PC-3 (cell line): ENCODE measurements at regions not wholly inside any gene's neighbourhood (a gene's known extent, or its start where the extent isn't known, plus 50 kb on each side); places are given as distances from the start of the nearest gene placed in this dataset.

Experiments
- ATAC-seq: fragments of 200-7000 bp; cut with Tn5 transposase; 2 replicates; pipeline ENCODE4 v1.9.1; 2020; ENCODE audit warnings: mild to moderate bottlenecking, moderate library complexity
- BruUV-seq: library from RNA; stranded (reverse); fragments of 400-500 nt; replicated peaks from 2 replicates; lab custom pipeline; 2021; lab: Mats Ljungman, UMichigan
- CTCF ChIA-PET: fragments of 300-600 bp; sonication (Branson Sonifier 250); formaldehyde crosslinking; loops from one replicate; lab custom pipeline; 2022; ENCODE audit warnings: antibody characterized with exemption; lab: Charles Lee
- POLR2A ChIA-PET: fragments of 300-600 bp; sonication (Branson Sonifier 250); formaldehyde crosslinking; loops from one replicate; lab custom pipeline; 2022; ENCODE audit warnings: antibody characterized with exemption; ENCODE audit not compliant: unreplicated experiment; lab: Charles Lee
- DNase-seq: peaks from one replicate; pipeline ENCODE4 v3.0.0-alpha.2; 2015
- H2AFZ ChIP-seq: fragments of 300-600 bp; sonication (generic); 2 replicates; pipeline ENCODE4 v1.6.0; 2016; ENCODE audit warnings: antibody characterized with exemption, low read length
- H3F3A ChIP-seq: fragments of 300-600 bp; sonication (generic); one replicate; pipeline ENCODE4 v1.6.0; 2017; ENCODE audit warnings: antibody characterized with exemption, low read length, control low read depth, mild to moderate bottlenecking; ENCODE audit not compliant: unreplicated experiment
- H3K27ac ChIP-seq: fragments of 300-600 bp; sonication (generic); 2 replicates; pipeline ENCODE4 v1.5.1; 2016; ENCODE audit warnings: mild to moderate bottlenecking, low read length
- H3K27me3 ChIP-seq: fragments of 300-600 bp; sonication (generic); 2 replicates; pipeline ENCODE4 v1.6.1; 2016; ENCODE audit warnings: low read length, mixed read lengths
- H3K36me3 ChIP-seq: fragments of 300-600 bp; sonication (generic); 2 replicates; pipeline ENCODE4 v1.6.1; 2016; ENCODE audit warnings: low read depth, mixed run types, low read length, mixed read lengths
- H3K4me1 ChIP-seq: fragments of 300-600 bp; sonication (generic); 2 replicates; pipeline ENCODE4 v1.5.1; 2016; ENCODE audit warnings: low read length; ENCODE audit not compliant: insufficient read depth
- H3K4me2 ChIP-seq: fragments of 300-600 bp; sonication (generic); 2 replicates; pipeline ENCODE4 v1.6.0; 2016; ENCODE audit warnings: low read length
- H3K4me3 ChIP-seq: fragments of 300-600 bp; sonication (generic); 2 replicates; pipeline ENCODE4 v1.5.1; 2016; ENCODE audit warnings: mild to moderate bottlenecking, low read length, mixed read lengths
- H3K79me2 ChIP-seq: fragments of 300-600 bp; sonication (generic); 2 replicates; pipeline ENCODE4 v1.6.1; 2017; ENCODE audit warnings: low read length, mixed read lengths
- H3K9ac ChIP-seq: fragments of 300-600 bp; sonication (generic); 2 replicates; pipeline ENCODE4 v1.6.0; 2016; ENCODE audit warnings: mild to moderate bottlenecking, low read length
- H3K9me2 ChIP-seq: fragments of 300-600 bp; sonication (generic); replicated peaks from 2 replicates; pipeline ENCODE4 v1.6.1; 2016; ENCODE audit warnings: mixed run types, low read length, mixed read lengths
- H3K9me3 ChIP-seq: fragments of 300-600 bp; sonication (generic); 2 replicates; pipeline ENCODE4 v1.6.1; 2016; ENCODE audit warnings: low read length, mixed read lengths
- H4K20me1 ChIP-seq: fragments of 300-600 bp; sonication (generic); 2 replicates; pipeline ENCODE4 v1.6.1; 2016; ENCODE audit warnings: low read length, mixed read lengths
- EZH2 ChIP-seq: fragments of 300-600 bp; sonication (generic); IDR thresholded peaks from one replicate; pipeline ENCODE4 v1.6.1; 2017; ENCODE audit warnings: antibody characterized with exemption, mild to moderate bottlenecking, low read length; ENCODE audit not compliant: unreplicated experiment
- EZH2phosphoT487 ChIP-seq: fragments of 300-600 bp; sonication (generic); IDR thresholded peaks from 2 replicates; pipeline ENCODE4 v1.6.1; 2018; ENCODE audit warnings: mild to moderate bottlenecking, antibody characterized with exemption, low read length, borderline replicate concordance
- intact Hi-C: fragments of 100-400 bp; cut with micrococcal nuclease; formaldehyde crosslinking; loops from 2 replicates; pipeline ENCODE4 v1.9.0; 2023
- TF ChIP-seq, protein P1 (sequence below): fragments of 300-600 bp; sonication (generic); conservative IDR thresholded peaks from 2 replicates; pipeline ENCODE4 v1.5.1; 2017; ENCODE audit warnings: antibody characterized with exemption, low read depth, mild to moderate bottlenecking, low read length

DNA sequence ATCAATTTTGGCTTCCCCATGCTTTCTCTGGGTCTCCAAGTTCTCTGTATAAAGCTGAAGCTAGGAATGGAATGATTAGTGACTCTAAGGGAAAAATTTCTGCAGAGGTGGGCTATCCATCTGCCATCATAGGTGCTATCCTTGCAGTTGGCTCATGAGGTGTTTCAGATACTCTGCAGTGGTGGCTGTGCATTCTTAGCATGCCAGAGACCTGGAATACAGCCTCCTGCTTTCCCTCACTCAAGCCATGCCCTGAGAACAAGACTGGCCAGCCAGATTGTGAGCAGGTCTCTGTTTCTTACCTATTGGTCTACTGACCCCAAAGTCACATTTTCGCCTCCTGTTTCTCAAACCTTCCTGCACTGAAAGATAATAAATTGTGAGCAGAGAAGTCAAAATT lies 719.6 kb downstream of the CCSER2 start:
- ChIA-PET CTCF (no interaction called here), POLR2A (no interaction called here)

DNA sequence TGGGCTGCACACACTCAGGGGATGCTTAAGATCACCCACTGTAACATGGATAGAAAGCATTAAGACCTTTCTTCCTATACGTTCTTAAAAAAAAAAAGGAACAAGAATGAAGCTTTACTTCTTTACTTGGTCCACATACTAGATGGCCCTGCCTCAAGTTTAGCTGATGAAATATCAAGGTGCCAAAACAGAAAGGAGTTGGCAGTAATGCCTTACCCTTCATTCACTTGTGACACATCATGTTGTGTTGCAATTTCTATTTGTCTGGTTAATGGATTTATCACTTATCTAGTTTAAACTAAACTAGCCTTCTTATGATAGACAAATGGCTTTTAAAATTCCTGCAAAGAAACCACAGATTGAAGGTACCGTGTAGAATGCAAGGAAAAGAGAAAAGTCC lies 720.3 kb downstream of the CCSER2 start:
- ATAC-seq (no peak), DNase-seq (no peak)
- Histone ChIP-seq H3K9me3 (no peaks in the 10 kb centered on the region), H3K36me3 (no peaks in the 10 kb centered on the region), H2AFZ (no peak overlapping the region), H3K4me1 (no peaks in the 10 kb centered on the region), H3F3A (no peaks in the 10 kb centered on the region), H3K4me2 (no peak overlapping the region), H4K20me1 (no peaks in the 10 kb centered on the region), H3K4me3 (no peak overlapping the region), H3K27ac (no peak overlapping the region), H3K9ac (no peak overlapping the region), H3K9me2 (no peaks in the 10 kb centered on the region), H3K27me3 (no peaks in the 10 kb centered on the region), H3K79me2 (no peaks in the 10 kb centered on the region)
- POLR2A ChIA-PET = no interaction called here
- CTCF ChIA-PET = no interaction called here
- intact Hi-C loops = no loop called here
- no TSS peak for BruUV-seq
- TF ChIP-seq EZH2 (no peak), EZH2phosphoT487 (no peak)
- TF ChIP-seq, protein P1, sequence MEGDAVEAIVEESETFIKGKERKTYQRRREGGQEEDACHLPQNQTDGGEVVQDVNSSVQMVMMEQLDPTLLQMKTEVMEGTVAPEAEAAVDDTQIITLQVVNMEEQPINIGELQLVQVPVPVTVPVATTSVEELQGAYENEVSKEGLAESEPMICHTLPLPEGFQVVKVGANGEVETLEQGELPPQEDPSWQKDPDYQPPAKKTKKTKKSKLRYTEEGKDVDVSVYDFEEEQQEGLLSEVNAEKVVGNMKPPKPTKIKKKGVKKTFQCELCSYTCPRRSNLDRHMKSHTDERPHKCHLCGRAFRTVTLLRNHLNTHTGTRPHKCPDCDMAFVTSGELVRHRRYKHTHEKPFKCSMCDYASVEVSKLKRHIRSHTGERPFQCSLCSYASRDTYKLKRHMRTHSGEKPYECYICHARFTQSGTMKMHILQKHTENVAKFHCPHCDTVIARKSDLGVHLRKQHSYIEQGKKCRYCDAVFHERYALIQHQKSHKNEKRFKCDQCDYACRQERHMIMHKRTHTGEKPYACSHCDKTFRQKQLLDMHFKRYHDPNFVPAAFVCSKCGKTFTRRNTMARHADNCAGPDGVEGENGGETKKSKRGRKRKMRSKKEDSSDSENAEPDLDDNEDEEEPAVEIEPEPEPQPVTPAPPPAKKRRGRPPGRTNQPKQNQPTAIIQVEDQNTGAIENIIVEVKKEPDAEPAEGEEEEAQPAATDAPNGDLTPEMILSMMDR = no peak

More for the DNA sequence above, 719.6 kb downstream of the CCSER2 start:
- Histone ChIP-seq H3K9me3 (no peaks in the 10 kb centered on the region), H3K79me2 (no peaks in the 10 kb centered on the region), H3K4me1 (no peaks in the 10 kb centered on the region), H3K27me3 (no peaks in the 10 kb centered on the region), H4K20me1 (no peaks in the 10 kb centered on the region), H3K4me3 (no peak overlapping the region), H3K9ac (no peak overlapping the region), H3K4me2 (no peak overlapping the region), H3F3A (no peaks in the 10 kb centered on the region), H3K9me2 (no peaks in the 10 kb centered on the region), H3K36me3 (no peaks in the 10 kb centered on the region), H2AFZ (no peak overlapping the region), H3K27ac (no peak overlapping the region)
- ATAC-seq = no peak
- no peak for DNase-seq
- intact Hi-C loops = no loop called here
- no TSS peak for BruUV-seq
- TF ChIP-seq EZH2phosphoT487 (no peak), EZH2 (no peak)
- TF ChIP-seq, protein P1 = no peak

DNA sequence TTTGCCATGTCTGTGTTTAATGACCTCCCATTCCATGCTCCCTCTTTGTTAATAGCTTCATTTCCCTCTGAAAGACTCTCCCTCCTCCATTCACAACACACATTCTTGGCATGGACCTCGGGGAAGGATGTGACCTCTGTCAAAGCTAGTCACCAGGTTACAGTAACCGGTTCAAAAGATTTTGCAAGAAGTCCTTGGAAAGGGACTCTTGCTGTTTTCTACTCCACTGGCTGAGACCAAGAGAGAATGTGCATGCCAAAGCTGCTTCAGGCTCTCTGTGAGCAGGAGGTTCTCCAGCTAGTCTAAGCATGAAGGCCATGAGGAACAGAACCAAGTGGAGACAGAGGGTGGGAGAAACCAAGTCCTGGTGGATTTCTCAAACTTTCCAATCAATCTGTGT lies 732.6 kb downstream of the CCSER2 start:
- Histone ChIP-seq H3K9ac (no peak overlapping the region), H3K27me3 (no peaks in the 10 kb centered on the region), H3K9me2 (no peaks in the 10 kb centered on the region), H3K36me3 (no peaks in the 10 kb centered on the region), H3K27ac (no peak overlapping the region), H3F3A (no peaks in the 10 kb centered on the region), H3K4me3 (no peak overlapping the region), H3K4me1 (no peaks in the 10 kb centered on the region), H3K9me3 (peaks cover 5% of the 10 kb centered on the region; the same call in 1 of the 2 replicates), H2AFZ (no peak overlapping the region), H4K20me1 (no peaks in the 10 kb centered on the region), H3K4me2 (no peak overlapping the region), H3K79me2 (no peaks in the 10 kb centered on the region)
- ChIA-PET POLR2A (no interaction called here), CTCF (no interaction called here)
- DNase-seq (no peak), ATAC-seq (no peak)
- intact Hi-C loops = no loop called here
- no TSS peak for BruUV-seq
- TF ChIP-seq EZH2phosphoT487 (no peak), EZH2 (no peak)
- TF ChIP-seq, protein P1 = no peak
